K562 (cell line): ENCODE measurements at regions not wholly inside any gene's neighbourhood (a gene's known extent, or its start where the extent isn't known, plus 50 kb on each side); places are given as distances from the start of the nearest gene placed in this dataset.

ENCODE experiments used
- BRD9 ChIP-seq: fragments of 450-650 bp; IDR thresholded peaks from 2 replicates; pipeline ENCODE4 v1.6.1; 2018; ENCODE audit warnings: low read depth; ENCODE audit not compliant: partially characterized antibody
- ELF1 ChIP-seq: fragments of 200-800 bp; sonication (Bioruptor generic); IDR thresholded peaks from 2 replicates; pipeline ENCODE4 v1.6.1; 2016; ENCODE audit warnings: missing genetic modification characterization, missing compliant biosample characterization
- ERF ChIP-seq: fragments of 450-650 bp; formaldehyde crosslinking; IDR thresholded peaks from 2 replicates; pipeline ENCODE4 v1.4.0; 2020; ENCODE audit warnings: mild to moderate bottlenecking, mixed read lengths
- GABPB1 ChIP-seq: sonication (generic); formaldehyde crosslinking; IDR thresholded peaks from 2 replicates; pipeline ENCODE4 v1.8.0; 2022; ENCODE audit warnings: mild to moderate bottlenecking, missing genetic modification reagents
- HNRNPLL ChIP-seq: fragments of 200-400 bp; formaldehyde crosslinking; IDR thresholded peaks from 2 replicates; pipeline ENCODE4 v1.6.1; 2017; ENCODE audit warnings: low read length, low read depth, mild to moderate bottlenecking; ENCODE audit not compliant: poor library complexity, severe bottlenecking
- KDM2B ChIP-seq: fragments of 250-450 bp; sonication (Bioruptor Pico); IDR thresholded peaks from 2 replicates; pipeline ENCODE4 v1.8.0; 2021; ENCODE audit warnings: mild to moderate bottlenecking, moderate library complexity
- KDM5B ChIP-seq: fragments of 200-600 bp; sonication (generic); IDR thresholded peaks from 2 replicates; pipeline ENCODE4 v1.6.1; 2012; ENCODE audit warnings: low read depth, mild to moderate bottlenecking, moderate library complexity, low read length, control low read depth, inconsistent platforms; ENCODE audit not compliant: insufficient replicate concordance
- NFRKB ChIP-seq: fragments of 450-650 bp; IDR thresholded peaks from 2 replicates; pipeline ENCODE4 v1.6.1; 2016; ENCODE audit warnings: low read depth
- PATZ1 ChIP-seq: fragments of 250-450 bp; sonication (Bioruptor Pico); IDR thresholded peaks from 2 replicates; pipeline ENCODE4 v1.5.0; 2020; ENCODE audit warnings: mild to moderate bottlenecking, borderline replicate concordance
- PHB ChIP-seq: fragments of 250-450 bp; sonication (Bioruptor Pico); IDR thresholded peaks from 2 replicates; pipeline ENCODE4 v1.5.0; 2021
- PRPF4 ChIP-seq: fragments of 200-400 bp; formaldehyde crosslinking; IDR thresholded peaks from one replicate; pipeline ENCODE4 v1.6.1; 2017; ENCODE audit warnings: low read length, low read depth, mild to moderate bottlenecking; ENCODE audit not compliant: insufficient read depth, poor library complexity, severe bottlenecking
- PTBP1 ChIP-seq: fragments of 200-400 bp; formaldehyde crosslinking; IDR thresholded peaks from 2 replicates; pipeline ENCODE4 v1.6.1; 2017; ENCODE audit warnings: low read depth, low read length
- RCOR1 ChIP-seq, 2 experiments: IDR thresholded peaks; 2 replicates each; pipeline ENCODE4 v1.6.1; 2012; ENCODE audit warnings: low read depth in 2 of 2, low read length in 2 of 2, borderline replicate concordance in 1 of 2, improper control_type of control experiment in 1 of 2
- SIN3B ChIP-seq: fragments of 450-650 bp; IDR thresholded peaks from 2 replicates; pipeline ENCODE4 v1.6.1; 2017; ENCODE audit warnings: low read depth, mild to moderate bottlenecking, moderate library complexity
- TEAD4 ChIP-seq, 2 experiments: sonication (generic) in 1 of 2; formaldehyde crosslinking in 1 of 2; IDR thresholded peaks; 2 replicates each; pipeline versions ENCODE4 v1.6.1 to v1.8.0; 2012 to 2022; ENCODE audit warnings: borderline replicate concordance in 1 of 2, inconsistent platforms in 1 of 2, low read length in 1 of 2, mild to moderate bottlenecking in 1 of 2, missing genetic modification reagents in 1 of 2
- TFE3 ChIP-seq: fragments of 450-650 bp; formaldehyde crosslinking; IDR thresholded peaks from 2 replicates; pipeline ENCODE4 v1.4.0; 2020; ENCODE audit warnings: mild to moderate bottlenecking, mixed read lengths
- ZNF197 ChIP-seq: fragments of 200-800 bp; sonication (Bioruptor generic); IDR thresholded peaks from 2 replicates; pipeline ENCODE4 v1.6.1; 2016; ENCODE audit warnings: low read depth, missing genetic modification characterization, missing compliant biosample characterization
- ZNF217 ChIP-seq: sonication (generic); formaldehyde crosslinking; IDR thresholded peaks from 2 replicates; pipeline ENCODE4 v1.8.0; 2022; ENCODE audit warnings: mild to moderate bottlenecking, missing genetic modification reagents
- ZNF75A ChIP-seq: fragments of 450-650 bp; formaldehyde crosslinking; IDR thresholded peaks from 2 replicates; pipeline ENCODE4 v1.4.0; 2020; ENCODE audit warnings: mild to moderate bottlenecking
- TF ChIP-seq, protein P1 (sequence below): sonication (generic); formaldehyde crosslinking; IDR thresholded peaks from 2 replicates; pipeline ENCODE4 v1.8.0; 2022; ENCODE audit warnings: mild to moderate bottlenecking, missing genetic modification reagents

DNA sequence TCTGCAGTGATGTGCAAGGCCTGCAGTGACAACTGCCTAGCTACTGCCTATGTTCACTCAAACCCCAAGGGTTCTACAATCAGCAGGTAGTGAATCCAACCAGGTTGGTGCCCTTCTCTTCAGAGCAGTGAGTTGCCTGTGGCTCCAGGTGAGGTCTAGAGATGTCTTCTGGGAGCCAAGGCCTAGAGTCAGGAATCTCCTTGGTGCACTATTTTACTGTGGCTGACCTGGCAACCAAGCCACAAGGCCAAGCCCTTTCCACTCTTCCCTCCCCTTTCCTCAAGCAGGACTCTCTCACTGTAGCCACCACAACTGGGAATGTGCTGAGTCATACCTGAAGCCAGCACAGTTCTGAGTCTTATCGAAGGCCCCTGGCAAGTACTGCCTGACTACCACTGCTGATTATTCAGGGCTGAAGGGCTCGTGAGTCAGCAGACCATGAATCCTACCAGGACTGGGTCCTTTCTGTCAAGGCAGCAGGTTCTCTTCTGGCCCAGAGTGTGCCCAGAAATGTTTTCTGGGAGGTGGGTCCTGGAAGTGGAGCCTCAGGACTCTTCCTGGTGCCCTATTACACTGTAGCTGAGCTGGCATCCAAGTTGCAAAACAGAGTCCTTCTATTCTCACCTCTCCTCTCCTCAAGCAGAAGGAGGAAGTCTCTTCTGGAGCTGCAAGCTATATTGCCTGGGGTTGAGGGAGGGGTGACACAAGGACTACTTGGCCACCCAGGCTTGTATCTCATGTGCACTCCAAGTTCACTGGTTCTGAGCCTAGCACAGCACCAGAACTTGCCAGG, 111.6 kb downstream of the BTC start (continued):
- TF ChIP-seq TFE3 (CRISPR knock-in tag) (no peak), ZNF75A (CRISPR knock-in tag) (no peak), ERF (no peak), PHB (no peak), NFRKB (peak; percentile 37; the same call in 1 of the 2 replicates), PATZ1 (CRISPR knock-in tag) (no peak), GABPB1 (no peak), SIN3B (no peak), PRPF4 (no peak), KDM5B (no peak), PTBP1 (no peak), ZNF197 (CRISPR knock-in tag) (0 out of 2 replicates have a peak, but pooled peaks have one; percentile 57), KDM2B (CRISPR knock-in tag) (no peak), TEAD4 (IDR thresholded peaks at IDR 0.05; ENCODE audit: low read length) (peak; percentile 90), TEAD4 (CRISPR knock-in tag; IDR thresholded peaks at IDR 0.05; ENCODE audit: borderline replicate concordance) (no peak), RCOR1 (IDR thresholded peaks at IDR 0.05; ENCODE audit: borderline replicate concordance in 1 of 2, low read depth in 2 of 2, low read length in 2 of 2) (peak; percentile 41 to 83; a peak in 2 of 4 replicates), ELF1 (0 out of 2 replicates have a peak, but pooled peaks have one; percentile 46), HNRNPLL (no peak), BRD9 (peak; percentile 36), ZNF217 (CRISPR knock-in tag) (no peak)
- TF ChIP-seq, protein P1, sequence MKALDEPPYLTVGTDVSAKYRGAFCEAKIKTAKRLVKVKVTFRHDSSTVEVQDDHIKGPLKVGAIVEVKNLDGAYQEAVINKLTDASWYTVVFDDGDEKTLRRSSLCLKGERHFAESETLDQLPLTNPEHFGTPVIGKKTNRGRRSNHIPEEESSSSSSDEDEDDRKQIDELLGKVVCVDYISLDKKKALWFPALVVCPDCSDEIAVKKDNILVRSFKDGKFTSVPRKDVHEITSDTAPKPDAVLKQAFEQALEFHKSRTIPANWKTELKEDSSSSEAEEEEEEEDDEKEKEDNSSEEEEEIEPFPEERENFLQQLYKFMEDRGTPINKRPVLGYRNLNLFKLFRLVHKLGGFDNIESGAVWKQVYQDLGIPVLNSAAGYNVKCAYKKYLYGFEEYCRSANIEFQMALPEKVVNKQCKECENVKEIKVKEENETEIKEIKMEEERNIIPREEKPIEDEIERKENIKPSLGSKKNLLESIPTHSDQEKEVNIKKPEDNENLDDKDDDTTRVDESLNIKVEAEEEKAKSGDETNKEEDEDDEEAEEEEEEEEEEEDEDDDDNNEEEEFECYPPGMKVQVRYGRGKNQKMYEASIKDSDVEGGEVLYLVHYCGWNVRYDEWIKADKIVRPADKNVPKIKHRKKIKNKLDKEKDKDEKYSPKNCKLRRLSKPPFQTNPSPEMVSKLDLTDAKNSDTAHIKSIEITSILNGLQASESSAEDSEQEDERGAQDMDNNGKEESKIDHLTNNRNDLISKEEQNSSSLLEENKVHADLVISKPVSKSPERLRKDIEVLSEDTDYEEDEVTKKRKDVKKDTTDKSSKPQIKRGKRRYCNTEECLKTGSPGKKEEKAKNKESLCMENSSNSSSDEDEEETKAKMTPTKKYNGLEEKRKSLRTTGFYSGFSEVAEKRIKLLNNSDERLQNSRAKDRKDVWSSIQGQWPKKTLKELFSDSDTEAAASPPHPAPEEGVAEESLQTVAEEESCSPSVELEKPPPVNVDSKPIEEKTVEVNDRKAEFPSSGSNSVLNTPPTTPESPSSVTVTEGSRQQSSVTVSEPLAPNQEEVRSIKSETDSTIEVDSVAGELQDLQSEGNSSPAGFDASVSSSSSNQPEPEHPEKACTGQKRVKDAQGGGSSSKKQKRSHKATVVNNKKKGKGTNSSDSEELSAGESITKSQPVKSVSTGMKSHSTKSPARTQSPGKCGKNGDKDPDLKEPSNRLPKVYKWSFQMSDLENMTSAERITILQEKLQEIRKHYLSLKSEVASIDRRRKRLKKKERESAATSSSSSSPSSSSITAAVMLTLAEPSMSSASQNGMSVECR (CRISPR knock-in tag): no peak
